Fibroblast of pulmonary artery (primary cell): ENCODE measurements at regions not wholly inside any gene's neighbourhood (a gene's known extent, or its start where the extent isn't known, plus 50 kb on each side); places are given as distances from the start of the nearest gene placed in this dataset.

Source experiments
- DNase-seq: peaks from one replicate; pipeline ENCODE4 v3.0.0-alpha.2; 2010; ENCODE audit warnings: low read depth
- H3K4me3 ChIP-seq: replicated peaks from 2 replicates; pipeline ENCODE4 v1.5.1; 2011; ENCODE audit warnings: low read depth, mild to moderate bottlenecking, control low read depth, low read length, moderate library complexity
- CTCF ChIP-seq: IDR thresholded peaks from 2 replicates; pipeline ENCODE4 v1.5.1; 2011; ENCODE audit warnings: mild to moderate bottlenecking, control low read depth, low read length, inconsistent platforms; ENCODE audit errors: missing control alignments

- no peak for DNase-seq
- TF ChIP-seq CTCF = no peak
Observed at GRCh38 chr3:181805703-181806102, 94.0 kb downstream of the SOX2 start.

GRCh38 chr3:181808053-181808452 lies 96.3 kb downstream of the SOX2 start:
- no peak for TF ChIP-seq CTCF

More at GRCh38 chr3:181805703-181806102, 94.0 kb downstream of the SOX2 start:
- H3K4me3 ChIP-seq = no peak overlapping the region

GRCh38 chr3:181823716-181824115 lies 112.0 kb downstream of the SOX2 start:
- TF ChIP-seq CTCF = no peak
- no peak overlapping the region for H3K4me3 ChIP-seq
- DNase-seq = no peak

More at GRCh38 chr3:181808053-181808452, 96.3 kb downstream of the SOX2 start:
- DNase-seq = no peak
- no peak overlapping the region for H3K4me3 ChIP-seq

- no peak for DNase-seq
- H3K4me3 ChIP-seq = no peak overlapping the region
- no peak for TF ChIP-seq CTCF
Observed at GRCh38 chr3:181824961-181825360, 113.2 kb downstream of the SOX2 start.

GRCh38 chr3:181839039-181839915 lies 127.6 kb downstream of the SOX2 start:
- no peak for DNase-seq
- no peak overlapping the region for H3K4me3 ChIP-seq
- TF ChIP-seq CTCF = no peak

- no peak for TF ChIP-seq CTCF
- DNase-seq = no peak
- H3K4me3 ChIP-seq = no peak overlapping the region
Observed at GRCh38 chr3:181839916-181840297, 128.2 kb downstream of the SOX2 start.

- no peak for TF ChIP-seq CTCF
- no peak for DNase-seq
- H3K4me3 ChIP-seq = no peak overlapping the region
Observed at GRCh38 chr3:181844211-181844610, 132.5 kb downstream of the SOX2 start.
